SK-N-SH treated with all-trans-retinoic acid at 6 μM for 48 hours (cell line): ENCODE measurements at regions not wholly inside any gene's neighbourhood (a gene's known extent, or its start where the extent isn't known, plus 50 kb on each side); places are given as distances from the start of the nearest gene placed in this dataset.

Source experiments
- ATAC-seq: fragments of 200-7000 bp; cut with Tn5 transposase; 3 replicates; pipeline ENCODE4 v1.9.1; 2020; ENCODE audit warnings: mild to moderate bottlenecking, moderate library complexity
- ARNTL ChIP-seq: fragments of 450-650 bp; formaldehyde crosslinking; IDR thresholded peaks from 2 replicates; pipeline ENCODE4 v1.5.0; 2020; ENCODE audit warnings: low read depth, mild to moderate bottlenecking, moderate library complexity, borderline replicate concordance
- GLIS3 ChIP-seq: fragments of 250-450 bp; sonication (Bioruptor Pico); IDR thresholded peaks from 2 replicates; pipeline ENCODE4 v1.5.0; 2020; ENCODE audit warnings: mild to moderate bottlenecking, moderate library complexity
- OSR1 ChIP-seq: fragments of 250-450 bp; sonication (Bioruptor Pico); IDR thresholded peaks from 2 replicates; pipeline ENCODE4 v1.8.0; 2022; ENCODE audit warnings: moderate library complexity, mild to moderate bottlenecking, inconsistent platforms
- PPARA ChIP-seq: fragments of 250-450 bp; sonication (Bioruptor Pico); IDR thresholded peaks from 2 replicates; pipeline ENCODE4 v1.5.0; 2020; ENCODE audit warnings: mild to moderate bottlenecking, borderline replicate concordance
- RARB ChIP-seq: fragments of 250-450 bp; sonication (Bioruptor Pico); IDR thresholded peaks from 2 replicates; pipeline ENCODE4 v1.8.0; 2021; ENCODE audit warnings: mild to moderate bottlenecking, moderate library complexity
- SNAI2 ChIP-seq: fragments of 250-450 bp; sonication (Bioruptor Pico); IDR thresholded peaks from 2 replicates; pipeline ENCODE4 v1.5.0; 2020; ENCODE audit warnings: mild to moderate bottlenecking, moderate library complexity
- TCF4 ChIP-seq: fragments of 250-450 bp; sonication (Bioruptor Pico); IDR thresholded peaks from 2 replicates; pipeline ENCODE4 v1.8.0; 2021; ENCODE audit warnings: mild to moderate bottlenecking, moderate library complexity, borderline replicate concordance
- TOX ChIP-seq: fragments of 250-450 bp; sonication (Bioruptor Pico); IDR thresholded peaks from 2 replicates; pipeline ENCODE4 v1.8.0; 2021; ENCODE audit warnings: mild to moderate bottlenecking, moderate library complexity, borderline replicate concordance
- ZC3H10 ChIP-seq: fragments of 250-450 bp; sonication (Bioruptor Pico); IDR thresholded peaks from 2 replicates; pipeline ENCODE4 v1.5.1; 2021; ENCODE audit warnings: mild to moderate bottlenecking, moderate library complexity
- ZFP3 ChIP-seq: fragments of 250-450 bp; sonication (Bioruptor Pico); IDR thresholded peaks from 2 replicates; pipeline ENCODE4 v1.5.0; 2020; ENCODE audit warnings: mild to moderate bottlenecking, moderate library complexity
- ZFP30 ChIP-seq: fragments of 450-650 bp; formaldehyde crosslinking; IDR thresholded peaks from 2 replicates; pipeline ENCODE4 v1.5.0; 2022; ENCODE audit warnings: mild to moderate bottlenecking, moderate library complexity
- ZNF565 ChIP-seq: fragments of 450-650 bp; formaldehyde crosslinking; conservative IDR thresholded peaks from 2 replicates; pipeline ENCODE4 v1.5.0; 2020; ENCODE audit warnings: low read depth, mild to moderate bottlenecking, moderate library complexity
- ZNF70 ChIP-seq: fragments of 450-650 bp; formaldehyde crosslinking; IDR thresholded peaks from 2 replicates; pipeline ENCODE4 v1.5.0; 2020; ENCODE audit warnings: mild to moderate bottlenecking, moderate library complexity
- TF ChIP-seq, protein P1 (sequence below): fragments of 250-450 bp; sonication (Bioruptor Pico); IDR thresholded peaks from 2 replicates; pipeline ENCODE4 v1.8.0; 2021; ENCODE audit warnings: low read depth, mild to moderate bottlenecking, moderate library complexity, borderline replicate concordance
- TF ChIP-seq, protein P2 (sequence below): fragments of 250-450 bp; sonication (Bioruptor Pico); IDR thresholded peaks from 2 replicates; pipeline ENCODE4 v1.5.1; 2020; ENCODE audit warnings: low read depth, mild to moderate bottlenecking, moderate library complexity
- TF ChIP-seq, protein P3 (sequence below): fragments of 250-450 bp; sonication (Bioruptor Pico); IDR thresholded peaks from 2 replicates; pipeline ENCODE4 v1.5.1; 2021; ENCODE audit warnings: mild to moderate bottlenecking, moderate library complexity
- TF ChIP-seq, protein P4 (sequence below): fragments of 250-450 bp; sonication (Bioruptor Pico); IDR thresholded peaks from 2 replicates; pipeline ENCODE4 v1.5.0; 2020; ENCODE audit warnings: mild to moderate bottlenecking, moderate library complexity

DNA sequence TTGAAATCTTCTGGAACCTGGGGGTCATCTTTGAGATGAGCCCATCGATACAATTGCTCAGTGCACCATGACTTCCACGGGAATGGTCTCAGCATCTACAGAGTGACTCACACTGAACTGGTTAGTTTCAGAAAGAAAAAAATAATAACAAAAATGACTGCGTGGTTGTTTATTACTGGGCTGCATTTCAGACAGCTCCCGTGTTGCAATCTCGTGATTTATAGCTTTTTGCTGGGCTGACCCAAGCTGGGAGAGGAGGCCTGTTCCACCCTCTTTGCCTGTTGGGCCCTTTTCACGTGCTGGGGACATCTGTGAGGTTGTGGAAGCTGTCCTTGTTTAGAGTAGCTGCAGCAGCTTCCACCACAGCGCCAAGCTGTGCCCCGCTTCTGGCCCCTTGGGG is 225.5 kb downstream of the BMP7 start:
- ATAC-seq: no peak
- TF ChIP-seq ZFP3 (CRISPR knock-in tag) (no peak), GLIS3 (CRISPR knock-in tag) (no peak), ZFP30 (CRISPR knock-in tag) (no peak)
- TF ChIP-seq, protein P1, sequence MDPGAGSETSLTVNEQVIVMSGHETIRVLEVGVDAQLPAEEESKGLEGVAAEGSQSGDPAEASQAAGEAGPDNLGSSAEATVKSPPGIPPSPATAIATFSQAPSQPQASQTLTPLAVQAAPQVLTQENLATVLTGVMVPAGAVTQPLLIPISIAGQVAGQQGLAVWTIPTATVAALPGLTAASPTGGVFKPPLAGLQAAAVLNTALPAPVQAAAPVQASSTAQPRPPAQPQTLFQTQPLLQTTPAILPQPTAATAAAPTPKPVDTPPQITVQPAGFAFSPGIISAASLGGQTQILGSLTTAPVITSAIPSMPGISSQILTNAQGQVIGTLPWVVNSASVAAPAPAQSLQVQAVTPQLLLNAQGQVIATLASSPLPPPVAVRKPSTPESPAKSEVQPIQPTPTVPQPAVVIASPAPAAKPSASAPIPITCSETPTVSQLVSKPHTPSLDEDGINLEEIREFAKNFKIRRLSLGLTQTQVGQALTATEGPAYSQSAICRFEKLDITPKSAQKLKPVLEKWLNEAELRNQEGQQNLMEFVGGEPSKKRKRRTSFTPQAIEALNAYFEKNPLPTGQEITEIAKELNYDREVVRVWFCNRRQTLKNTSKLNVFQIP: no peak

DNA sequence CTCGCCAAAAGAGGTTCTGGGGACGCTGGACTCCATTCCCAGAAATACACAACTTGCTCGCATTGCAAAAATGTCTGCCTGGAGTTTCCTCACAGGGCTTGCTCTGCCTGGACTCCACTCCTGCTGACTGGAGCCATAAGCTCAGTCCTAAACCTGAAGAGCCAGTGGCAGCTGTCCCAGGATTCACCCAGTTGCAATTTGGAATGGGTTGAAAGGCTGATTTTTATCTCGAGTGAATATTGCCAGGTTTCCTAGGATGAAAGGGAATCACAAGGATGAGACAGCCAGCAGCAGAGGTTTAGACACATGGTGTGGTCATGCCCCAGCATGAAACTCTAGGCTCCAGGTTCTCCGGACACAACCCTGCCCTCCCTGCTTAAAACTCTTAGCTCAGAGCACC is 223.3 kb downstream of the BMP7 start:
- no peak for ATAC-seq
- TF ChIP-seq PPARA (no peak), OSR1 (CRISPR knock-in tag) (no peak), TOX (no peak), ZC3H10 (CRISPR knock-in tag) (no peak), TCF4 (no peak)
- TF ChIP-seq, protein P2, sequence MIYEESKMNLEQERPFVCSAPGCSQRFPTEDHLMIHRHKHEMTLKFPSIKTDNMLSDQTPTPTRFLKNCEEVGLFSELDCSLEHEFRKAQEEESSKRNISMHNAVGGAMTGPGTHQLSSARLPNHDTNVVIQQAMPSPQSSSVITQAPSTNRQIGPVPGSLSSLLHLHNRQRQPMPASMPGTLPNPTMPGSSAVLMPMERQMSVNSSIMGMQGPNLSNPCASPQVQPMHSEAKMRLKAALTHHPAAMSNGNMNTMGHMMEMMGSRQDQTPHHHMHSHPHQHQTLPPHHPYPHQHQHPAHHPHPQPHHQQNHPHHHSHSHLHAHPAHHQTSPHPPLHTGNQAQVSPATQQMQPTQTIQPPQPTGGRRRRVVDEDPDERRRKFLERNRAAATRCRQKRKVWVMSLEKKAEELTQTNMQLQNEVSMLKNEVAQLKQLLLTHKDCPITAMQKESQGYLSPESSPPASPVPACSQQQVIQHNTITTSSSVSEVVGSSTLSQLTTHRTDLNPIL (CRISPR knock-in tag): no peak

DNA sequence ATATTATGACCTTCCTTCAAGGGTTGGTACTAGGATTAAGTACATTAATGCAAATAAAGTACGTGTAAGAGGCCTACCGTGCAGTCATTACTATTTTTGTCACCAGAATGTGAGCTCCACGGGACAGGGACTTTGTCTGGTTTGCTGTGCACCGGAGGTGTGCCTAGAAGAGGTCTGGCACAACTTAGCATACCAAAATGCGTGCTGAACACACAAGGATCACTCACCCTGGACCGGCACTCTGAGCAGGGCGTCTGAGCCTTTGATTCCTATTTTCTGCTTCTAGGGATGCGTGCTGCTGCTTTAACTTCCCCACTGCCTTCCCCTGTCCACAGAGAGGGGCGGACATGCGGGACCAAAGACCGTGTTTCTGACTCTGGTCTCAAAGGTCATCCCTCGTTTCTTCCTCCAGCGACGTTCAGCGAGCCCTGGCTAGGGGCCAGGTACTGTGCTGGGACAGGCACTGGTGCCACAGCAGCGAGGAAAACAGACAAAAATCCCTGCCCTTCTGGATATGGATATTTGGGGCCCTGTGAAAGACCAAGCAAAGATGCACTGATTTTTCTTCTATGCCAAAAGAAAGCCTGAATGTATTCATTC is 222.7 kb downstream of the BMP7 start:
- TF ChIP-seq, protein P3, sequence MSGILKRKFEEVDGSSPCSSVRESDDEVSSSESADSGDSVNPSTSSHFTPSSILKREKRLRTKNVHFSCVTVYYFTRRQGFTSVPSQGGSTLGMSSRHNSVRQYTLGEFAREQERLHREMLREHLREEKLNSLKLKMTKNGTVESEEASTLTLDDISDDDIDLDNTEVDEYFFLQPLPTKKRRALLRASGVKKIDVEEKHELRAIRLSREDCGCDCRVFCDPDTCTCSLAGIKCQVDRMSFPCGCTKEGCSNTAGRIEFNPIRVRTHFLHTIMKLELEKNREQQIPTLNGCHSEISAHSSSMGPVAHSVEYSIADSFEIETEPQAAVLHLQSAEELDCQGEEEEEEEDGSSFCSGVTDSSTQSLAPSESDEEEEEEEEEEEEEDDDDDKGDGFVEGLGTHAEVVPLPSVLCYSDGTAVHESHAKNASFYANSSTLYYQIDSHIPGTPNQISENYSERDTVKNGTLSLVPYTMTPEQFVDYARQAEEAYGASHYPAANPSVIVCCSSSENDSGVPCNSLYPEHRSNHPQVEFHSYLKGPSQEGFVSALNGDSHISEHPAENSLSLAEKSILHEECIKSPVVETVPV (CRISPR knock-in tag): no peak
- TF ChIP-seq TOX (no peak), SNAI2 (CRISPR knock-in tag) (no peak), ZNF565 (CRISPR knock-in tag) (no peak)
- TF ChIP-seq, protein P2 (CRISPR knock-in tag): no peak
- TF ChIP-seq, all 23 proteins: peak for 0
- no peak for ATAC-seq

DNA sequence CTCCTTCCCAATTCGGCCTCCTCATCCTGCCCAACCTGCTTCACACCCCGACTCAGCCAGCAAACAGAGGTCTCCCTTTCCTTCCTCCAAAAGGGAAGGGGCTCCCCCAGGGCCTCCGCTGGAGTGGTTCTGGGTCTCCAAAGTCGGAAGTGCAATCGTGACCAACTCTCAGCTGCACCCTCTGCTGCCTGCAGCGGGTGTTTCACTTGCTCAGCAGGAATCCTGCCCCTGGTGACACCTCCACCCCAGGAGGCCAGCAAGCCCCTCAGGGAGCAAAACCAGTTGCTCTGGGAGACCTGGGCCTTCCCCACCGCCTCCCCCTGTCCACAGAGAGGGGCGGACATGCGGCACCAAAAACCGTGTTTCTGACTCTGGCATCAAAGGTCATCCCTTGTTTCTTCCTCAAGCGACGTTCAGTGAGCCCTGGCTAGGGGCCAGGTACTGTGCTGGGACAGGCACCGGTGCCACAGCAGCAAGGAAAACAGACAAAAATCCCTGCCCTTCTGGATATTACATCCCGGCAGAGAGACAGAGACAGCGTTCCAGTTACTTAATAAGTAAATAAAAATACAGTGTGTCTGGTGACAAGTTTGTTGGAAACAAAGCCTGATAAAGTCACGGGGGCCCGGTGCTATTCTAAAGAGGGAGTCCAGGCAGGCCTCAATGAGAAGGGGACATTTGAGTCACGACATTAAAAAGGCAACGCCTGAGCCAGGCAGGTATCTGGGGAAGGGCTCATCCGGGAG is 219.0 kb downstream of the BMP7 start:
- TF ChIP-seq ZFP3 (CRISPR knock-in tag) (no peak), ARNTL (CRISPR knock-in tag) (no peak), PPARA (no peak)
- TF ChIP-seq, all 23 proteins: peak for 0
- ATAC-seq: peak; percentile 59

DNA sequence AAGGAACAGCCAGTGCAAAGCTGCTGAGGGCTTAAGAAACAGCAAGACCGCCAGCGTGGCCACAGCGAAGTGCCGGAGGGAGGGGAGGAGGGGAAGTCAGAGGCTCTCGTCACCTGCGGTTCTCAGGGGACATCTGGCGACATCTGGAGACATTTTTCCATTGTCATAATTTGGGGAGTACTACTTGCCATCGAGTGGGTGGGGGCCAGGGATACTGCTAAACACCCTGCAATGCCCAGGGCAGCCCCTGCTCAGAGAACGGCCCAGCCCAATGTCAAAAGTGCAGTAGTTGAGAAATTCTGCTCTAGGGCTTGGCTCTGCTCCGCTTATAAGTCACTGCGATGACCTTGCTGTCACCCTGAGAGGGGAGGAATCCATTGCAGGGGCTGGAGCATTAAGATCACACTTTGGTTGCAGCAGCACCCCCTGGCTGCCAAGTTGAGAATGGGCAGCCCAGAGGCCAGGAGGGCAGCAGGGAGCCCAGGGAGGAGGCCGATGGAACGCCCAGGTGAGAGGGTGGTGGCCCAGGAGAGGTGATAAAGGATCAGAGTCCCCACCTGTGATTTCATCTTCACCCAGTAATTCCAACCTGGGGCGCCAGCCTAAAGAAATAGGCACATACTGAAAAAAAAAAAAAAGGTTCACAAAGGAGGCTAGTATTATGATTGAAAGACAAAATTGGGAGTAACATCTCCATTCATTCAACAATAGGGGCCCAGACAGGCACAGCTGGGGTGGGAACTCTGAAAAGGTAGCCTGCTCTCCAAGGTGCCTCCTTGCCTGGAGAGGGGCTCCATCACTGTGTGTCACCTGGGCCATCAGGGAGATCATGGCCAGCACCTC is 218.2 kb downstream of the BMP7 start:
- ATAC-seq: peak; percentile 81
- no peak for TF ChIP-seq PPARA
- TF ChIP-seq GLIS3 (CRISPR knock-in tag): no peak
- TF ChIP-seq, protein P1: no peak
- no peak for TF ChIP-seq TOX
- TF ChIP-seq ZNF70 (CRISPR knock-in tag): no peak
- no peak for TF ChIP-seq OSR1 (CRISPR knock-in tag)
- TF ChIP-seq, protein P4, sequence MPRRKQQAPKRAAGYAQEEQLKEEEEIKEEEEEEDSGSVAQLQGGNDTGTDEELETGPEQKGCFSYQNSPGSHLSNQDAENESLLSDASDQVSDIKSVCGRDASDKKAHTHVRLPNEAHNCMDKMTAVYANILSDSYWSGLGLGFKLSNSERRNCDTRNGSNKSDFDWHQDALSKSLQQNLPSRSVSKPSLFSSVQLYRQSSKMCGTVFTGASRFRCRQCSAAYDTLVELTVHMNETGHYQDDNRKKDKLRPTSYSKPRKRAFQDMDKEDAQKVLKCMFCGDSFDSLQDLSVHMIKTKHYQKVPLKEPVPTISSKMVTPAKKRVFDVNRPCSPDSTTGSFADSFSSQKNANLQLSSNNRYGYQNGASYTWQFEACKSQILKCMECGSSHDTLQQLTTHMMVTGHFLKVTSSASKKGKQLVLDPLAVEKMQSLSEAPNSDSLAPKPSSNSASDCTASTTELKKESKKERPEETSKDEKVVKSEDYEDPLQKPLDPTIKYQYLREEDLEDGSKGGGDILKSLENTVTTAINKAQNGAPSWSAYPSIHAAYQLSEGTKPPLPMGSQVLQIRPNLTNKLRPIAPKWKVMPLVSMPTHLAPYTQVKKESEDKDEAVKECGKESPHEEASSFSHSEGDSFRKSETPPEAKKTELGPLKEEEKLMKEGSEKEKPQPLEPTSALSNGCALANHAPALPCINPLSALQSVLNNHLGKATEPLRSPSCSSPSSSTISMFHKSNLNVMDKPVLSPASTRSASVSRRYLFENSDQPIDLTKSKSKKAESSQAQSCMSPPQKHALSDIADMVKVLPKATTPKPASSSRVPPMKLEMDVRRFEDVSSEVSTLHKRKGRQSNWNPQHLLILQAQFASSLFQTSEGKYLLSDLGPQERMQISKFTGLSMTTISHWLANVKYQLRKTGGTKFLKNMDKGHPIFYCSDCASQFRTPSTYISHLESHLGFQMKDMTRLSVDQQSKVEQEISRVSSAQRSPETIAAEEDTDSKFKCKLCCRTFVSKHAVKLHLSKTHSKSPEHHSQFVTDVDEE (CRISPR knock-in tag): no peak
- TF ChIP-seq, protein P3 (CRISPR knock-in tag): no peak
- no peak for TF ChIP-seq RARB (CRISPR knock-in tag)
- TF ChIP-seq TCF4: no peak
